WTC11 (cell line): ENCODE measurements at regions not wholly inside any gene's neighbourhood (a gene's known extent, or its start where the extent isn't known, plus 50 kb on each side); places are given as distances from the start of the nearest gene placed in this dataset.

Source experiments
- ATAC-seq: fragments of 200-7000 bp; cut with Tn5 transposase; 2 replicates; pipeline ENCODE4 v1.10.0; 2021; ENCODE audit warnings: mild to moderate bottlenecking, moderate library complexity
- CTCF ChIA-PET: fragments of 300-600 bp; sonication (Branson Sonifier 250); formaldehyde crosslinking; loops from one replicate; lab custom pipeline; 2021; ENCODE audit warnings: antibody characterized with exemption; lab: Charles Lee
- POLR2A ChIA-PET: fragments of 350-600 bp; sonication (Branson Sonifier 250); formaldehyde crosslinking; loops from one replicate; lab custom pipeline; 2021; ENCODE audit warnings: antibody characterized with exemption; lab: Charles Lee
- DNase-seq: peaks from one replicate; pipeline ENCODE4 v3.0.0; 2021; ENCODE audit warnings: low spot score
- H3K27ac Mint-ChIP-seq: 2 replicates; pipeline ENCODE4 v1.8.0; 2021; ENCODE audit warnings: mixed read lengths
- H3K27me3 Mint-ChIP-seq: 2 replicates; pipeline ENCODE4 v1.8.0; 2021; ENCODE audit warnings: low read depth, mild to moderate bottlenecking, moderate library complexity, mixed read lengths
- H3K36me3 Mint-ChIP-seq: 2 replicates; pipeline ENCODE4 v1.8.0; 2021; ENCODE audit warnings: mixed read lengths
- H3K4me1 Mint-ChIP-seq: 2 replicates; pipeline ENCODE4 v1.8.0; 2022; ENCODE audit warnings: mixed read lengths
- H3K4me3 Mint-ChIP-seq: 2 replicates; pipeline ENCODE4 v1.8.0; 2021; ENCODE audit warnings: mild to moderate bottlenecking, moderate library complexity, mixed read lengths
- H3K9me3 Mint-ChIP-seq: 2 replicates; pipeline ENCODE4 v1.8.0; 2021; ENCODE audit warnings: mixed read lengths
- ATF1 ChIP-seq: sonication (generic); formaldehyde crosslinking; IDR thresholded peaks from 2 replicates; pipeline ENCODE4 v1.8.1; 2023; ENCODE audit warnings: mild to moderate bottlenecking, moderate library complexity, missing genetic modification reagents
- CREM ChIP-seq: sonication (generic); formaldehyde crosslinking; IDR thresholded peaks from 2 replicates; pipeline ENCODE4 v1.8.1; 2022; ENCODE audit warnings: mild to moderate bottlenecking, missing genetic modification reagents, moderate library complexity
- EMX1 ChIP-seq: fragments of 250-450 bp; sonication (Bioruptor Pico); IDR thresholded peaks from 2 replicates; pipeline ENCODE4 v1.8.0; 2021; ENCODE audit warnings: mild to moderate bottlenecking
- ETV6 ChIP-seq: sonication (generic); formaldehyde crosslinking; IDR thresholded peaks from 2 replicates; pipeline ENCODE4 v1.8.1; 2022; ENCODE audit warnings: mild to moderate bottlenecking, missing genetic modification reagents
- FOXJ3 ChIP-seq: sonication (generic); formaldehyde crosslinking; IDR thresholded peaks from 2 replicates; pipeline ENCODE4 v1.9.0; 2021; ENCODE audit warnings: missing genetic modification reagents, mild to moderate bottlenecking, borderline replicate concordance
- GABPB1 ChIP-seq: sonication (generic); formaldehyde crosslinking; IDR thresholded peaks from 2 replicates; pipeline ENCODE4 v1.8.1; 2023; ENCODE audit warnings: mild to moderate bottlenecking, missing genetic modification reagents
- JAZF1 ChIP-seq: fragments of 250-450 bp; sonication (Bioruptor Pico); IDR thresholded peaks from 2 replicates; pipeline ENCODE4 v1.9.0; 2021; ENCODE audit warnings: moderate library complexity, mild to moderate bottlenecking, inconsistent platforms
- JUN ChIP-seq: sonication (generic); formaldehyde crosslinking; IDR thresholded peaks from 2 replicates; pipeline ENCODE4 v1.8.0; 2023; ENCODE audit warnings: mild to moderate bottlenecking, missing genetic modification reagents
- NR3C1 ChIP-seq: sonication (generic); formaldehyde crosslinking; conservative IDR thresholded peaks from 2 replicates; pipeline ENCODE4 v1.8.1; 2023; ENCODE audit warnings: low read depth, mild to moderate bottlenecking, missing genetic modification reagents
- OVOL2 ChIP-seq: fragments of 250-450 bp; sonication (Bioruptor Pico); IDR thresholded peaks from 2 replicates; pipeline ENCODE4 v1.9.0; 2021; ENCODE audit warnings: mild to moderate bottlenecking, borderline replicate concordance
- PRDM15 ChIP-seq: sonication (generic); formaldehyde crosslinking; IDR thresholded peaks from 2 replicates; pipeline ENCODE4 v1.8.0; 2022; ENCODE audit warnings: missing genetic modification reagents
- RORB ChIP-seq: fragments of 250-450 bp; sonication (Bioruptor Pico); IDR thresholded peaks from 2 replicates; pipeline ENCODE4 v1.9.0; 2021; ENCODE audit warnings: mild to moderate bottlenecking
- USF1 ChIP-seq: sonication (generic); formaldehyde crosslinking; IDR thresholded peaks from 2 replicates; pipeline ENCODE4 v1.8.0; 2022; ENCODE audit warnings: mild to moderate bottlenecking, missing genetic modification reagents
- ZBTB43 ChIP-seq: sonication (generic); formaldehyde crosslinking; IDR thresholded peaks from 2 replicates; pipeline ENCODE4 v1.8.1; 2023; ENCODE audit warnings: mild to moderate bottlenecking, missing genetic modification reagents
- ZNF281 ChIP-seq: sonication (generic); formaldehyde crosslinking; IDR thresholded peaks from 2 replicates; pipeline ENCODE4 v1.8.0; 2023; ENCODE audit warnings: mild to moderate bottlenecking, missing genetic modification reagents
- ZNF396 ChIP-seq: fragments of 250-450 bp; sonication (Bioruptor Pico); IDR thresholded peaks from 2 replicates; pipeline ENCODE4 v1.8.0; 2021; ENCODE audit warnings: mild to moderate bottlenecking, moderate library complexity, borderline replicate concordance
- TF ChIP-seq, protein P1 (sequence below): sonication (generic); formaldehyde crosslinking; IDR thresholded peaks from 2 replicates; pipeline ENCODE4 v1.8.0; 2022; ENCODE audit warnings: mild to moderate bottlenecking, missing genetic modification reagents
- TF ChIP-seq, protein P2 (sequence below): fragments of 250-450 bp; sonication (Bioruptor Pico); IDR thresholded peaks from 2 replicates; pipeline ENCODE4 v1.9.0; 2021; ENCODE audit warnings: moderate library complexity, mild to moderate bottlenecking, inconsistent platforms, borderline replicate concordance
- TF ChIP-seq, protein P3 (sequence below): sonication (generic); formaldehyde crosslinking; IDR thresholded peaks from 2 replicates; pipeline ENCODE4 v1.8.1; 2023; ENCODE audit warnings: mild to moderate bottlenecking, moderate library complexity, missing genetic modification reagents

GRCh38 chr2:199662255-199662654 is 188.7 kb downstream of the FTCDNL1 start:
- ATAC-seq: no peak
- Mint-ChIP-seq H3K27me3 (peaks cover 19% of the 10 kb centered on the region), H3K27ac (no peak overlapping the region), H3K4me3 (no peak overlapping the region), H3K4me1 (peaks cover 5% of the 10 kb centered on the region; the same call in 1 of the 2 replicates), H3K36me3 (no peaks in the 10 kb centered on the region), H3K9me3 (no peaks in the 10 kb centered on the region)
- no peak for DNase-seq
- ChIA-PET CTCF (interaction anchor here (1.0 kb wide), 1 partner anchor 56 kb away, joined by 3 read pairs; no protein-coding TSS in a partner anchor), POLR2A (no interaction called here)
- TF ChIP-seq EMX1 (CRISPR knock-in tag) (no peak), NR3C1 (CRISPR knock-in tag) (no peak), USF1 (CRISPR knock-in tag) (no peak), RORB (CRISPR knock-in tag) (no peak), CREM (CRISPR knock-in tag) (no peak), ETV6 (CRISPR knock-in tag) (no peak), PRDM15 (CRISPR knock-in tag) (no peak), JUN (CRISPR knock-in tag) (no peak), ZBTB43 (no peak), OVOL2 (CRISPR knock-in tag) (no peak), ZNF281 (CRISPR knock-in tag) (no peak), ZNF396 (CRISPR knock-in tag) (no peak), FOXJ3 (CRISPR knock-in tag) (no peak), GABPB1 (CRISPR knock-in tag) (no peak), ATF1 (CRISPR knock-in tag) (no peak), JAZF1 (CRISPR knock-in tag) (no peak)
- TF ChIP-seq, protein P1, sequence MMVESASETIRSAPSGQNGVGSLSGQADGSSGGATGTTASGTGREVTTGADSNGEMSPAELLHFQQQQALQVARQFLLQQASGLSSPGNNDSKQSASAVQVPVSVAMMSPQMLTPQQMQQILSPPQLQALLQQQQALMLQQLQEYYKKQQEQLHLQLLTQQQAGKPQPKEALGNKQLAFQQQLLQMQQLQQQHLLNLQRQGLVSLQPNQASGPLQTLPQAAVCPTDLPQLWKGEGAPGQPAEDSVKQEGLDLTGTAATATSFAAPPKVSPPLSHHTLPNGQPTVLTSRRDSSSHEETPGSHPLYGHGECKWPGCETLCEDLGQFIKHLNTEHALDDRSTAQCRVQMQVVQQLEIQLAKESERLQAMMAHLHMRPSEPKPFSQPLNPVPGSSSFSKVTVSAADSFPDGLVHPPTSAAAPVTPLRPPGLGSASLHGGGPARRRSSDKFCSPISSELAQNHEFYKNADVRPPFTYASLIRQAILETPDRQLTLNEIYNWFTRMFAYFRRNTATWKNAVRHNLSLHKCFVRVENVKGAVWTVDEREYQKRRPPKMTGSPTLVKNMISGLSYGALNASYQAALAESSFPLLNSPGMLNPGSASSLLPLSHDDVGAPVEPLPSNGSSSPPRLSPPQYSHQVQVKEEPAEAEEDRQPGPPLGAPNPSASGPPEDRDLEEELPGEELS (CRISPR knock-in tag): no peak
- TF ChIP-seq, protein P2, sequence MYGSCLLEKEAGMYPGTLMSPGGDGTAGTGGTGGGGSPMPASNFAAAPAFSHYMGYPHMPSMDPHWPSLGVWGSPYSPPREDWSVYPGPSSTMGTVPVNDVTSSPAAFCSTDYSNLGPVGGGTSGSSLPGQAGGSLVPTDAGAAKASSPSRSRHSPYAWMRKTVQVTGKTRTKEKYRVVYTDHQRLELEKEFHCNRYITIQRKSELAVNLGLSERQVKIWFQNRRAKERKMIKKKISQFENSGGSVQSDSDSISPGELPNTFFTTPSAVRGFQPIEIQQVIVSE: no peak
- TF ChIP-seq, protein P3, sequence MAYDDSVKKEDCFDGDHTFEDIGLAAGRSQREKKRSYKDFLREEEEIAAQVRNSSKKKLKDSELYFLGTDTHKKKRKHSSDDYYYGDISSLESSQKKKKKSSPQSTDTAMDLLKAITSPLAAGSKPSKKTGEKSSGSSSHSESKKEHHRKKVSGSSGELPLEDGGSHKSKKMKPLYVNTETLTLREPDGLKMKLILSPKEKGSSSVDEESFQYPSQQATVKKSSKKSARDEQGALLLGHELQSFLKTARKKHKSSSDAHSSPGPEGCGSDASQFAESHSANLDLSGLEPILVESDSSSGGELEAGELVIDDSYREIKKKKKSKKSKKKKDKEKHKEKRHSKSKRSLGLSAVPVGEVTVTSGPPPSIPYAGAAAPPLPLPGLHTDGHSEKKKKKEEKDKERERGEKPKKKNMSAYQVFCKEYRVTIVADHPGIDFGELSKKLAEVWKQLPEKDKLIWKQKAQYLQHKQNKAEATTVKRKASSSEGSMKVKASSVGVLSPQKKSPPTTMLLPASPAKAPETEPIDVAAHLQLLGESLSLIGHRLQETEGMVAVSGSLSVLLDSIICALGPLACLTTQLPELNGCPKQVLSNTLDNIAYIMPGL: no peak
